ENCODE measurements at regions not wholly inside any gene's neighbourhood (a gene's known extent, or its start where the extent isn't known, plus 50 kb on each side); places are given as distances from the start of the nearest gene placed in this dataset.

DNA sequence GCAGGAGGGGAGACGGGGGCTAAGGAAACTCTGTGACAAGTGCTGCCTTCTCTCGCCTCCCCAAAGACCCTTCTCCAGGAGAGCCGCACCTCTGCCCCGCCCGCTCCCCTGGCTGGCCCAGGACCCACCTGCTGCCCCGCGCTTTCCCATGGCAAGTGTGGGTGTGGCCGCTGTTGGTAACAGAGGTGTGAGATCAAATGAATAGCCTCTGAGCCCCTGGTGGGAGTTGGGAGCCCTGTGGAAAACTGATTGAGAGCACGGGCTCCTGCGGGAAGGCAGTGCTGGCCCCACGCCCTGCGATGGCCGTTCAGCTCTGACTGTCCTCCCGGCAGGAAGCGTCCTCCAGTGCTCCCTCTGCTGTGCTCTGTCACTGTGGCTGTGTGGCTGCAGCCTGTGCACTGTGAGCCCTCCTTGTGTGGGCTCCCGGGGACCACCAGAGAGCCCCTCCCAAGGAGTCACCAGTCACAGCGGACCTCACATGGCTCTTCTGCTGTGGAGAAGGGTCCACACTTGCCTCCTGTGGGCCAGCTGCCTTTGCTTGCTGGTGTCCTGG is 1275.9 kb downstream of the BRD1 start:
- no peak for DNase-seq (ENCODE audit: low read depth in 3 of 3)

DNA sequence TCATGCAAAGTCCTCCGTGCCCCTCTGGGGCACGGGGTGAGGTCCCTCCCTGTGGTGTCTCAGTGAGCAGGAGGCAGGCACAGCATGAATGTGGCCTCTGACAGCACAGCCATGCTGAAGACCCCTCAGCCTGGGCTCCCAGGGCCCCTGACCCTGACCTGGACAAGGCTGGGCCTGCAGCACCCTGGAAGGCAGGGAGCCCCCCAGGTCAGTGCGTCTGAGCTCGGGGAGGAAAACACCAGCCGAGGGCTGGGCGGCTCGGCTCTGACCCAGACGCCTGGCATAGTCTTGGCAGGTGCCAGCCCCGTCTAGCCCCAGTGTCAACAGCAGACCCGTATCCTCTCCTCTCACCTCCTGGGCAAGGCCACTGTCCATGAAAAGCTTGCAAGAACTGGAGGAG is 1276.6 kb downstream of the BRD1 start:
- DNase-seq (ENCODE audit: low read depth in 3 of 3), result no peak

DNA sequence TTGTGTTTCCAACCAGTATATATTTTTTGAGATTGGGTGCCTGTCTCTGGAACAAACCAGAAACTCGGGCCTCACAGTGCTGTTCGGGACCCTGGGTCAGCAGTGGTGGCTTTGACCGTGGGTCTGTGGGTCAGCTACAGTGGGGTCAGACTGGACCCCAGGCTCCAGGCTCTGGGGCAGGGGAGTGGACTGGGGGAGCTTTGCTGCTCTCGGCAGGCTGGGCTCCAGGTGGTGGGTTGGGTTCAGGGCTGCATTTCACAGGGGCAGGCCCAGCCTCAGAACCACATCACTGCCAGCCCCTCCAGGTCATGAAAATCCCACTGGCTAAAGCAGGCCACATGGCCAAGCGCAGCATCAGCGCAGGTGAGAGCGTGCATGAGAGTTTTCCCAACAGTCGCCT is 1279.3 kb downstream of the BRD1 start:
- no peak for DNase-seq (ENCODE audit: low read depth in 3 of 3)

DNA sequence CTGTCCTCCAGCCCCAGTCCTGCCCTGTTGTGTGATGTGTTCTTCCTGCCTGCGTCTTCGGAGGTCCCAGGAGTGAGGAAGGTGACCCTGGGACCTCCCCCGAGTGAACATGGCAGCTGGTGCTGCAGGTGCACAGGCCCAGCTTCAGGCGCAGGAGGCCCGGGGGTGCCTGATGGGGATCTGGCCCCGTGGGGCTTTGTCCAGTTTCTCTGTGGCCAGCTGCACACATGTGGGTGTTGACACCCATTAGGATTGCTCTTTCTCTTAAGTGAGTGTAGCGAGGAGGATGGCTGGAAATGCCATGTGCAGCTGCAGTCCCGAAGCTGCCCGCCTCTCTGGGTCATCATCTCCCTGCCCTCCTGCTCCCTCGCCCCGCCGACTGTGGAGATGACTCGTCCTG is 1279.7 kb downstream of the BRD1 start:
- DNase-seq (ENCODE audit: low read depth in 3 of 3), result no peak

DNA sequence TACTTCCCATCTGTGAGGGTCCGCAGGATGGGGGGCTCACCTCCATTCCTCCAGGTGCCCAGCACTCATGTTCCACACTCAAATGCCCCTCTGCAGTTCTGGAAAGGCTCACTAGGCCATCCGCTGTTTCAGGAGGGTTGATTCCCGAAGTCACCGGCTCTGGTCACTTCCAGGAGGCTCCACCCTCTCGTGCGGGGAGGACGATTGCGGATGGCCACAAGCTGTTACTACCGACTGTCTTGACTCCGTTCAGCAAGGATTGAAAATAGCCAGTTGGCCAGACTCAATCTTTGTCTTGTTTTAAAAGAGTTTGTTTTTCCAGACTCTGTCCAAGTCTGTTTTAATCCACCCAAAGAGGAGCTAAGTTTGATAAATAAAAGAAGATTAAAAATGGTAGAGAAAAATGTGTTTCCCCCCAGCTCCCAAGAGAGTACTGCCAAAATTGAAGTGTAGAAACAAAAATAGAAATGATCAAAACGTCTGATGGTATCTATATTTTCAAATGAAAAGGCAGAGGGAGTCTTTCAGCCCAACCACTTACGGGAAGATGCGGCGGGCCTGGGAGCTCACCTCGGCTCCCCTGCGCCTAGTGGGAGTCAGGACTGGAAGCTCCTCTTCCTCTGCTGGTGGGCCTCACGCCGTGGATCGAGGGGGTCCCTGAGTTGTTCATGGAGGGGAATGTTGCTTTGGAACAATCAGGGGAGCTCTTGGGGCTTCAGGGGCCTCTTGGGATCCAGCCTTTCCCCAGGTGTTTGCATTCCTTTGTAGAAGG is 1280.8 kb downstream of the BRD1 start:
- no peak for DNase-seq (ENCODE audit: low read depth in 3 of 3)

DNA sequence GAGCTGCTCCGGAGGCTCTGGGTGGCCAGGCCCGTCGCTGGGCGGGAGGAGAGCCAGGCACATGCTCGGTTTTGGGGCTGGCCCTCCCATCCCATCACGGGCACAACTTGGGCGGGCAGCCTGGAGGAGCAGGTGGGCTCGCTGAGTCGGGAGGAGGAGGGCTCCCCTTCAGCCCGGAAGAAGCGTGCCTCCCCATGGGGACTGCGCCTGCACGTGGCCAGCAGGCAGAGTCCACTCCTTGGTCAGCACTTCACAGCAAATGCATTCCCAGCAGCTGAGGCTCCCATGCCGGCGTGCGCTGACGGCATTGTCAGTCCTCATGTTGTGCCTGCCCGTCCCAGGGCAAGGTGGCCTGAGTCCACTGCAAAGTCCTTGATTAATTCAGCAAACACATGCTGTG is 1281.7 kb downstream of the BRD1 start:
- DNase-seq (ENCODE audit: low read depth in 3 of 3), result no peak

DNA sequence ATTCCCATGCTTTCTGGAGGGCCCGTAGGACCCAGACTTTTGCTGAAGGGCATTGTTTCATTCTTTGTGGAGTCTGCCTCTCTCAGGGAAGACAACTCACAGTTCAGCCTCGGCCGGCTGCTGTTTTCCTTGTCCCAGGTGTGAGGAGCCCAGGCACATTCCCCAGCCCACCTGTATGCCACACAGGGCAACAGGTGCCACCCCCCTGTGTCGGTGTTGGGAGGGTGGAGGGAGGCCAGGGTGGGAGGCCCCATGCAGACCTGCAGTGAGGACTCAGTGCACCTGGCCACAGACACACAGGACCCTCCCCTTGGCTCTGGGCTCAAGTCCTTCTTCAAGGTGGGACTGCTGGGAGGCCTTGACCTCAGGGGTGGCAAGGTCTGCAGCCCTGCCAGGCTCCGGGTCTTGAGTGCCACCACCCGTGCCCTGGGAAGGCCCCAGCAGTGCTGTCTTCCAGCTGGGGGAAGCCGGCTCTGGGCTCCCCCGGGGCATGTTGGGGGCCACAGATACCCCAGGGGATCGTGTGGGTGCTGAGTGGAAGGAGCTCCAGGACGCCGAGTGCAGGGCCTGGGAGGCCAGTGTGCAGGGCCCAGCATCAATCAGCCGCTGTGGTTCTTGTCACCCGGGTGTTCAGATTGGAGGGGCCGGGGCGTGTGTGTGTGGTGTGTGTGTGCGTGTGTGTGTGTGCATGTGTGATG is 1286.1 kb downstream of the BRD1 start:
- DNase-seq (ENCODE audit: low read depth in 3 of 3), result no peak

DNA sequence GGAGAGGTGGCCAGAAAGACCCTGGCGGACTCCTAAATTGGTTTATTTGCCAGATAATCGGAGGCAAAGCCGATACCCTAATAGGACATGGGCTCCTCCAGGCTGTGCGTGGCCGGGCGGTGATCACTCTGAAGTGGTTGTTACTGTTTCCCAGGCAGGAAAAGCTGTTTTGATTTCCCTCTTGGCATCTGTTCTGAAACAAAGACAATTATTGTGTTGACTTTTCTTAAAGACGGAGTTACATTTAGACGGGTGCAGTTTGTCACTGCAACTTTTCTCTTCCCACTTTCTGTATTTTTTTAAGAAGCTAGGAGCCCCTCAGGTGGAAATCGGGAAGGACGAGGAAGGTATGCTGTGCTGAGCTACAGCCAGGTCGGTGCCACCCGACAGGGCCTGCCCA is 1288.4 kb downstream of the BRD1 start:
- DNase-seq (ENCODE audit: low read depth in 3 of 3), result no peak

DNA sequence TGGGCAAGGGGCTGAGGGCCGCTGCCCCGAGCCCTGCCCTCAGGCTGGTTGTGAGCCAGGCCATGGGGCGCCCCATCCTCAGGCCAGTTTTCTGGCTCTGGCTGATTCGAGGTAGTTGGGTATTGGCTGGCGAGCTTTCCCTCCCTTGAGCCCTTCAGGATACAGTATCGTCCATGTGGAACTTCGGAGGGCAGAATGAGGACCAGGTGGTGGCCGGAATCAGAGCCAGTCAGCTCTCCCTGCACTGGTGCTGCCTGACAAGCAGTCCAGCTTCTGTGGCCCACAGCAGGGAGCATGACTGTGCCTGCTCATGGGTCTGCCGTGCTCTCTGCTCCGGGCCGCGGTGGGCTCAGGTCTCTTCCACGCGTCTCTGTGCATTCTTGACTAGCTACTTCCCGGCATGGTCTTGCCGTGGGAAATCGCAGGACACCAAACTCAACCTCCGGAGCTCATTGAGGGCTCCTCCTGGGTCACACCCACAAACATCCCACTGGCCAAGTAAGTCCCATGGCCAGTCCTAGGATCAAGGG is 1289.3 kb downstream of the BRD1 start:
- no peak for DNase-seq (ENCODE audit: low read depth in 3 of 3)

DNA sequence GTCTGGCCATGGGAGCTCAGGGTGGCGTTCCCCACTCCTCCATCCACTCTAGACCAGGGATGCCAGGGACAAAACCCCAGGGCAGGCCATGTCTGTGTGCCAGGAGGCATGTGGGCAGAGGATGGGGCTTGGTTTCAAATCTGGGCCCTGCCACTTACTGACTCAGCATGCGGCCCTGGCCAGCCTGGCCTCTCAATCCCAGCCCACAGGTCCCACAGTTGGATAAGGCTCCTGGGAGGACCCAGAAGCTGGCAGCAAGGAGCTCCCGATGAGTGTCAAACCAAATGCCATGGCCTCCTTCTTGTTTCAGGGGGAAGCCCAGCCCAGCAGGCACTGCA is 1290.4 kb downstream of the BRD1 start:
- DNase-seq (ENCODE audit: low read depth in 3 of 3), result no peak

DNA sequence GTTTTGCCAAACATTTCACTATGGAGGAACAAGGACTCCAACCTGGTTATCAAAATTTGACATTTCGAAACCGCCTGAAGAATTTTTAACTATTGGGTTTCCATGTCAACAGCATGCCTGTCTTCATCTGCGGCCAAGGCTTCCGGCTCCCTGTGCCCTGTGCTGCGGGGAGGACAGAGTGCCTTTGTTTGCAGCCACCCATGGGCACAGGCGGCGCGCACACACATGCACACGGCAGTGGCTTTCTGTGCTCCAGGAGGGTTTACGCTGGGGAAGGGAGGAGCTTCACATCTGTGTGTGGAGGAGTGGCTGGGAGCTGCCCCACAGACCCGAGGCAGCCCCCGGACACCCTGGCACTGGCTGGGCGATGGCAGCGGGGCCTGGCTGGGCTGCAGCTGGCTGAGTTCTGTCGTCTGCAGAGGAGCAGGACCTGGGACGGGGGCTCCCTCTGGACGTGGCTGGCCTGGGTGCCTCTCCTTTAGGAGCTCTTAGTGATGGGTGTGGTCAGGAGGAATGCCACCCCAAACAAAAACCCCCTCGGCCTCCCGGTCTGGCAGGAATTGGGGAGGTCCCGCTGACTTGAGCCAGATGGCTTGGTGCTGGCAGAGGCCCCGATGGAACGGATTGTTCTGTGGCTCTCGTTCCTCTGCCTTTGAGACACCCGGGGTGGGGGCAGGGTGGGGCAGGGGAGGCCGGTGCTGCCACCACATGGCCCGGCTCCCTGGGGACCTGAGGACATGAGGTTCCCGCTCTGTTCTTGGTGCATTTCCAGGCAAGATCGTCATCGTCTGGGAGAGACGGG is 1290.9 kb downstream of the BRD1 start:
- DNase-seq (ENCODE audit: low read depth in 3 of 3), result no peak

DNA sequence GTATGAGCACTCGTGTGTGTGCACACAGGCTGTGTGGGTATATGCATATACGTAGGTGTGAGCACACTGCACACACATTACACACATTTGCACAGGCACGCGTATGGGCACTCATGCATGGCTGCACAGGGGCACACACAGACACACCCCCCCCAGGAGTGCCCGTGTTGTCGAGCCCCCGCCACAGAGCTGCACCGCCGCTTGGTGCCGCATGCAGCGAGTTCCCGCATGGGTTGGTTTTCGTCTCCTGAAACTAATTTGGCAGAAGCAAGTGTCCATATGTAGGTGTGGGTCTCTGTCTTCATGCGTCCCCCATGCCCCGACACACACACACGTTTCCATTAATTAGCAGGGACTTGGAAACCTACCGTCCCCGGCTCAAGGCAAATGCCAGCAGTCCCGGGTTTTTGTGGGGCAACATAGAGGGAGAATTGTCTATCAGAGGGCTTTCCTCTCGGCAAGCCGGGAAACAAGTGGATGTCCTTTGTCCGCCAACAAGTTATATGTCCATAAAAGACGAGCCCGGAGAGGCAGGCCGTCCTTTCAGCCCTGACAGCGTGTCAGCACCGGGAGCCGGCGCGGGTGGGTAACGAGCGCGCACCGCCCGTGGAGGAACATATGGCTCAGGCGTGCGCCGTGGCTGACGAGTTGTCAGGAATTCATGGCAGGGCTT is 1291.7 kb downstream of the BRD1 start:
- no peak for DNase-seq (ENCODE audit: low read depth in 3 of 3)

DNA sequence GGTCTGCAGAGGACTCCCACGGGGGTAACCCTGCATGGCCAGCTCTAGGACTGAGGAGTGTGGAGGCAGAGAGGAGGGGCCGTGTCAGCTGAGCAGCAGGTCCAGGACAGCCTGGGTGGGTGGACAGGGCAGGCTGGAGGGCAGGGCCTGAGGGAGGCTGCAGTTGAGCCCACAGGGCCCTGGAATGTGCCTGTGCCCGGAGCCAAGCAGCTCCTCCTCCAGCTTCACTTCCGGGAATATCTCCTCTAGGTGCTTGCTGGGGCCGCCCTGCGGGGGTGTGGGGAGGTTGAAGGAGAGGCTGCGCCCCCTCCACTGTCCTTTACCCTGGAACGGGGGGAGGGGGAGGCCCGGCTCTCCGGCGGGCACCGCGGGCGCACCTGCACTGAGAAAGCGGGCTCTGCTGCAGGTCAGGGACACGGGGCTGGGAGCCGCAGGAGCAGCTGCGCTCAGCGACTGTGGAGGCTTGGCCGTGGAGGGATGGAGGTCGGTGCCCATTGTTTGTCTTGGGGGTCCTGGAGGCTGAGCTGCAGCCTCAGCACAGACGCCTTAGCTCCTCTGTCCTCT is 1293.2 kb downstream of the BRD1 start:
- no peak for DNase-seq (ENCODE audit: low read depth in 3 of 3)

DNA sequence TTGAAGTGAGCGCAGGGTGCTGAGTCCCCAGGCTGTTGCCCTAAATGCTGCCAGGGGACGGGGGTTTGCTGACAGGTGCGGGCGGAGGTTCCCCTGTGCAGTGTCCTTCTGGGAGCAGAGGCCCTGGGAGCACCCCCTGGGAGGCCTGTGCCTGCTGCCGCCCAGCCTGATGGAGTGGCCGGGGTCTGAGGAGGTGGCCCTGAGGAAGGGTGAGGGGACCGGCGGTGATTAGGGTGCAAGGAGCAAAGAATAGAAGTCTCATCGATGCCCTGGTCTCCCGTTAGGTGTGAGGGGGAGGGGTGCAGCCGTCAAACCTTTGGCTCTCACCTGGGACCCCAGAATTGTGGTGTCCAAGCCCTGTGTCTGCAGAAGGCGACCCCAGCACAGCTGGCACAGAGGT is 1294.7 kb downstream of the BRD1 start:
- no peak for DNase-seq (ENCODE audit: low read depth in 3 of 3)

DNA sequence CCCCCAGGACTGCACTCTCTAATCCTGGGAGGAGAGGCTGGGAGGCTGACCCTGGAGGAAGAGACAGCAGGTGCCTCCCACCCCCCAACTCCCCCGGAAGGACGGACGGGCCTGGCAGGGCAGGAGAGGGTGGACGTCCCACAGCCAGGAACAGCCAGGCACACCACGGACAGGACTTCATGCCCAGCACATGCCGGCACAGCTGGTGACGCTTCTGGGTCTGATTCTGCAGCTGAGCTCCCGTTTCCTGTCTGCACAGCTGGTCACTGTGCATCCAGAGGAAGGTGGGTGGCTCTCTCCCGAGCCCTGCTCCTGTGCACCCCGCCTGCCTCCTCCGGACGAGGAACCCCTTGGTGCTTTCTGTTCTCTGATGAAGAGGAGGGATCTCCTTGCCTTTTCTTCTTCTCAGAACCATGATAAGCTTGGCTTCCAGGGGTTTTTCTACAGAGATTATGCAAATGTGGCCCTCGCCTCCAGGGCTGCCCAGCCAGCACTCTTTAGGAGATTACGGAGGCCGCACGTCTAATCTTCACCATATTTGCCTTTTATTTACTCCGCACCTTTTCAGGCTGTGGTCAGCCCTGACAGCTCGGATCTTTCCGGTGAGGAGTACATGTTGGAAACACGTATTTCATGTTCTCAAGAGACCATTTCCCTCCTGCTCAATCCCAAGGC is 1295.8 kb downstream of the BRD1 start:
- no peak for DNase-seq (ENCODE audit: low read depth in 3 of 3)

DNA sequence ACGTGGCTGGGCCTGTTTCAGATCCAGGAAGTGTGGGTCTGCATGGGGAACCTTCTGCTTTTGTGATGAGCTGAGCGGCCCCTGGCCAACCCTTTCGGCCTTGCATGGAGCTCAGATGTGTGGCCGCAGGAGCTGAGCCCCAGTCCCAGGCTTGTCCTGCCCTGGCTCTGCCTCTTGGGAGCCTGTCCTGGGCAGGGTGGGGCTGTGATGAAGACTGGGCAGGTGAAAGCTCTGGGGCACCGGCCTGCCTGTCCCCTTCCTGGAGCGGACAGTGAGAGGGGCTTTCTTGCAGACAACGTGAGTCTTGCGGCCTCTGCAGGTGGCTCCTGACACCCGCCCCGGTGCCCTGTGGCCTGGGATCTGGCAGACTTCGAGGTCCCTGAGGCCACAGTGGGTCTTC is 1296.6 kb downstream of the BRD1 start:
- no peak for DNase-seq (ENCODE audit: low read depth in 3 of 3)

DNA sequence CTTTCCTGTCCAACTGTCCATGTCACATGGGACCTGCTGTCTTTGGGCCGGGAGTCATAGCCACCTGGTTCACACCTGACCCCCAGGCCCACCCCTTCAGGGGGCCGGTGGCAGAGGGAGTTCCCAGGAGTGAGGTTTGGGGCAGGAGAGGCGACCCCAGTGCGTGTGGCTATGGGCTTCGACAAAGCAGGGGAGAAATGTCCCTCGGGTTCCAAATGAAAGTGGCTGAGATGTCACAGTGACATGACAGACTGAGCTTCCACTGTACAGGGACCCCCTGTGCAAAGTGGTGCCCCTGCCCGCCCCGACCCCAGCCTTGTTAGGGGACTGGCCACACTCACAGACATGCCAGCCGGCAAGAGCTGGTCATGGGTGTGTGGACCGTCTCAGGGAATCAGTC is 1297.0 kb downstream of the BRD1 start:
- DNase-seq (ENCODE audit: low read depth in 3 of 3), result no peak

DNA sequence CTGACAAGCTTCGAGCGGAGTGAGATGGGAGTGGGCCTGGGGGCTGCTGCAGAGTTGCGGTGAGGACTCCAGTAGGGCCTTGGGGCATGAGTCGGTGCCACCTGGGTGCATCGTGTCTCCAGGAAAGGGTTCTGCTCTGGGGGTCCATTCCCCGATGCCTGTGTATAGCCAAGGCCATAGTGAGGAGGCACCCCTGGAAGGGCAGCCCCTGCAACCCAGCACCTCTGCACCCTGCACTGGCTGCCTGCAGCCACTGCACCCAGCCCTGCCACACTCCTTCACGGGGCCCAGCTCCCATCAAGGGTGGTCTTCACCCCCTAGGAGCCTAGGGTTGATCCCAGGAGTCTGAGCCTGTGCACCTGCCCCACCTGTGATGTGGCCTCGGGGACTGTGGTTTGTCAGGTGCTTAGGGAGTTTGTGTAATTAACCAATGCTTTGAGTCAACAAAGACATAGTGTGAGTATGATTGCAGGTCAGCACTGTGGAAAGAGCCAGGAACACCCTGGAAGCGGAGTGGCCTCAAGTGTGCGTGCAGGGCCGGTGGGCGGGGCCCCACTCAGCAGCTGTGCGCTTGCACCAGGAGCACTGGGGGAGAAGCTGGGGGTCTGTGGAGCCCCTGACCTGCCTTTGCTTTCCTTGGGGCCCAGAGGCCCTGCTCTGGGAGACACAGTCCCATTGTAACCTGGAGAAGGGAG is 1299.3 kb downstream of the BRD1 start:
- DNase-seq (ENCODE audit: low read depth in 3 of 3), result no peak

DNA sequence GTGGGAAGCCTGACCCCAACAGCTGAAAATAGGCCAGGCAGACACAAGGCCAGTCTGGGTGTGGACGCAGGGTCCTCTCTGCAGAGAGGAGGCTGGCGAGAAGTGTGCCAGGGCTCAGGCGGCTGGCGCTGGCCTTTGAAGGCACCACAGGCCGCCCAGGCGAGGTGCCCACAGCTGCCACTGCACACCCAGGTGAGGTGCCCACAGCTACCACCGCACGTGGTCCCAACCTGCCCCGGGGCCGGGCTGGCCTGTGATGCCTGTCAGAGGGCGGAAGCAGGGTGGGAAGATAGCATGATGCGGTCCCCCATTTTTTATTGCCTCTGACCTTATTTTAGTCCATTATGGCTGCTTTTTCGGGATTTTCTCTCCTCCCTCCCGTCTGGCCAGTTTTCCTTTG is 1303.9 kb downstream of the BRD1 start:
- DNase-seq (ENCODE audit: low read depth in 3 of 3), result no peak

DNA sequence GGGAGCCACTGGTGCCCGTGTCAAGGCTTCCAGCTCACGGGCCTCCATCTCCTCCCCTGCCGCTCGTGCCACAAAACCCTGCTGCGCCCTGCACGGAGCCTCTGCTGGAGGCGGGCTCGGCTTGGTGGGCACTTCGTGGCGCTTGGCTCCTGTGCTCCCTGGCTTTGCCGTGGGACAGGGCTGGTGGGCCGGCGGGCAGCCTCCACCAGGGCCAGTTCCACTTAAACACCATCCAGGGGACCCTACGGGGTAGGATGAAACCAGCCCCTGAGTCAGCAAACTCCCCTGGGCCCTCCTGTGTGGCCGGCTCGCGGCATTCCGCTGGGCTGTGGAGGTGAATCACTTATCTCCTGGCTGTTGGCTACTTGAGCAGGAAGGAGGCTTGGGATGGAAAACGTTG is 1304.6 kb downstream of the BRD1 start:
- no peak for DNase-seq (ENCODE audit: low read depth in 3 of 3)
